C1 segment of cervical spinal cord (tissue), 14 donors: ENCODE measurements at regions not wholly inside any gene's neighbourhood (a gene's known extent, or its start where the extent isn't known, plus 50 kb on each side); places are given as distances from the start of the nearest gene placed in this dataset.

ENCODE experiments used
- DNase-seq, 14 donors: peaks; one replicate each; lab custom pipeline; 2025; lab: John Stamatoyannopoulos, UW

DNA sequence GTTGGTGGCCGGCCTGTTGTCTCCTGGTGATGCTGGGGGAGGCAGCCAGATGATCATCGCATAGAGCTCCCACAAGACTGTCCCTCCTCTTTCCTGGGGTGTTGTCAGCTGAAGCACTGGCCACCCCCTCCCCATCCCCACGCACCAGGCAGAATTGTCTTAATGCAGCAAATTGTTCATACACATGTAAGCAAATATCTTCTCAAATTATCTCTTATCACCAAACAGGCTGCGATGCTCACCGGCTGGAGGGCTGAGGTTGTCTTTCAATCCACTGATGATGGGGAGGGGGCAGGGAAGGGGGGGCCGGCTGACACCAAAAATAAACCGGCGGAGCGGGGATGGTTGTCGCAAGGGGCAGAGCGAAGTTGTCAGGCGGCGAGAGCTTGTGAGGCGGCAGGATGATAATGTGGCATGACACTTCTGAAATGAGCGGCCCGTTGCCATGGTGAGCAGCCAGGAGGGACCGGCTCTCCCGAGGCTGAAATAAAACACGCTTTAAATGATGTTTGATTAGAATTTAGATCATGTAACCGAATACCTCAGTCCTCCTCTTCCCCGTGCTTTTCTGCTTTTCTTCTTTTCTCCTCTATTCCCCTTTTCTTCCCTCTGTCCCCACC lies 59.8 kb downstream of the MRM1 start:
- DNase-seq = peak in 1 of 14 donors; percentile 56

DNA sequence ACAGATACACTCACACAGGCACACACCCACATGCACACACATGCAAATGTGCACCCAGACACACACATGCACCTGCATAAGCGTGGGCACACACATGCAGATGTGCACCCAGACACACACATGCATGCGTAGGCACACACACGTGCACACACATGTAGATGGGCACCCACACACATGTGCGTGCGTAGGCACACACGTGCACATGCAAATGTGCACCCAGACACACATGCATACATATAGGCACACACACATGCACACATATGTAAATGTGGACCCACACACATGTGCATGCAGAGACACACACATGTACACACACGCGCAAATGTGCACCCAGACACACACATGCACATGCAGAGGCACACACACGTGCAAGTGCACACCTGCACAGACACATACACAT lies 60.3 kb downstream of the MRM1 start:
- DNase-seq = no peak

DNA sequence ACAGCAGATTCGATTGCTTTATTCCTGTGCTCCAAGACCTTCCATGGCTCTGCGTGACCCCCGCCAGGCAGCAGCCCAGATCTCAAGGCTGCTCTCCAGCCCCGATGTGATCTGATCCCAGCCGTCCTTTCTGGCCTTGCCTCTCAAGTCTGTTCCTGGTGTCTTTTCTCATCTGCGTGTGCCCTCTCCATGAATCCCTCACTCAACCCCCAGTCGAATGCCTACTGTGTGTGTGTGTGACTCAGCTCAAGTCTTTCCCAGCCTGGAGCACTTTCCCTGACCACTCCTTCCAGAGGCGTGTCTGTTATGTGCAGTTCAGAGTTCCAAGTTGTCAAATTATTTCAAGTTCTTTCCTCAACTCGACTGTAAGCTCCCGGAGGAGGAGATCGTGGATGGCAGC lies 64.0 kb downstream of the MRM1 start:
- DNase-seq = no peak

DNA sequence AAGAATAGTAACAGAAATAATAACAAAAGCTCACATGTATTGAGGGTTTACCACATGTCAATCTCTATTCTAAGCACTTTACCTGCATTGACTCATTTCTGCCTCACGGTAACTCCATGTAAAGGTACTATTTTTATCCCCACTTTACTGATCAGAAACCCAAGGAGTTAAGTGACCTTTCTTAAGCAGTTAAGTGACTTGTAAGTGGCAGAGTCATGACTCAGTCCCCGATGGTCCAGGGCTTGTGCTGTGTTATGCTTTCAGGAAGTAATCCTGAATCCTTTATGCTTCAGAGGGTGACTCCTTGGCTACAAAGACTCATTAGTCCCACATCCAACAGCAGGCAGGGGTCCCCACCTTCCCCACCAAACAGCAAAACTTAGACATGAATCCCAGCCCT lies 66.5 kb downstream of the MRM1 start:
- DNase-seq = no peak

DNA sequence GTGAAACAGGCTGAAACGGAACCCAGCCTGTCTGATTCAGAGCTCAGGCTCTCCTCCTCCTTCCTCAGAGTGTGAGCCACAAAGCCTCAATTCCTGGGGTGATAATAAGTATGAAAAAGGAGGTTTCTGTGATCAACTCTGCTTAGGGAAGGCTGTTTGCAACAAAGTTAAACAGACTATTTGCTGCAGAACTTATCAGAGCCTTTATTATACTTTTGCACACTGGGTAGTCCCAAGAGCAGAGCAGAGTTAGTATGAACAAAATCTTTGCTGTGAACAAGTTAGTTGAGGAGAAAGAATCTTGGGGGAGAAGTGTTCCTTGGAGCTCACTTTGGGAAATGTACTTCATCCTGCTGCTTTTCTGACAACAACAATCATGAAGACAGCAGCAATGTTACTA lies 67.4 kb downstream of the MRM1 start:
- no peak for DNase-seq

DNA sequence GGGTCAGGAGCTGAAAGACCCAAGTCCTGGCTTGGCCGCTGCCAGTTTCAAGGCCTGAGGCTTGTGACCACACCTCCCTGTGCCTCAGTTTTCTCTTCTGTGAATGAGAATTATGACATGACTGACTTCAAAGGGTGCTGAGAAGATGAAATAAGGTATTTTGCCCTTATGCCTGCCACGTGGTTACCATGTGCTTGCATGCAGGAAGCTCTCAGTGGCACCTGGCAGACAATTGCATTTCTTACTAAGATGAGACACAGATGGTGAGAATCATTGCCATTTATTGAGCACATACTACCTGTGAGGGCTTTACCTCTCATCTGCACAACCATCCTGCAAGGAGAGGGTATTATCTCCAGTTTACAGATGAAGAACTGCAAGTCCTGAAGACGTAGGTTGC lies 69.8 kb downstream of the MRM1 start:
- no peak for DNase-seq

DNA sequence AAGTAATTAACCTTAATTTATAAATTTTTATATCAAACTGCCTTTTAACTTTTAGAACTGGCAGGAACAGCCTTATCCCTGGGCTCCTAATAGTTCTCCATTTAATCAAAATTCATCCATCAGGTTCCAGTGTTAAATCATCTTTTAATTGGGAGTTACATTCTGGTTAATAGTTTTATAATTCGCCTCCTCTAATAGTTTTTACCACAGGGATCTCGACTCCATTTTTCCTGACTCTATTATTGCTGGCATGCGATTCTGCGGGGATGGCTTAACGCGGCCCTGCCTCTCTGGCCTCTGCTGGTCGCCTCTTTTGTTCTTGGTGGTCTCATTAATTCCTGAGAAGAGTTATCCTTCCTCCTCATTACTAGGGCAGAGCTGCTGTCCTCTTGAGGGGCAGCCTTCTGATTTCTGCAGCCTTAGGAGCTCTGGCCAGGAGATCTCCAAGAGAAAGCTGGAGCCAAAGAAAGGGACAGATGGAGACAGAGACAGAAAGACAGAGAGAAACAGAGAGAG lies 71.1 kb downstream of the MRM1 start:
- DNase-seq = no peak

DNA sequence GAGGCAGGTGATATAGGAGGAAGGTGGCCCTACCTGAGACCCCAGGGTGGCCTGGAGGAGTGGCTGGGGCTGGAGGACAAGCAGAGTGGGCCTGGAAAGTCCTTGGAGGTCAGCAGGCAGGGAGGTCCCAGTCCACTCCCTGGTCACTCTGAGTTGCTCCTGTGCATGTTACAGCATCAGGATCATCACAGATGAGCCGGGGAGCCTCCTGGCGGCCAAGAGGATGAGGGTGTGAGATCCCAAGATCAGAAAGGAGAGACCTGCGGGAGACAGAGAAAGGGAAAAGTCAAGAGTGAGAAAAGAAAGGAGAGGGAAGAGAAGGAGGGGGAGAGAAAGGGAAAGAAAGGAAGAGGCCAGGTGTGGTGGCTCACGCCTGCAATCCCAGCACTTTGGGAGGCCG lies 71.7 kb downstream of the MRM1 start:
- no peak for DNase-seq

DNA sequence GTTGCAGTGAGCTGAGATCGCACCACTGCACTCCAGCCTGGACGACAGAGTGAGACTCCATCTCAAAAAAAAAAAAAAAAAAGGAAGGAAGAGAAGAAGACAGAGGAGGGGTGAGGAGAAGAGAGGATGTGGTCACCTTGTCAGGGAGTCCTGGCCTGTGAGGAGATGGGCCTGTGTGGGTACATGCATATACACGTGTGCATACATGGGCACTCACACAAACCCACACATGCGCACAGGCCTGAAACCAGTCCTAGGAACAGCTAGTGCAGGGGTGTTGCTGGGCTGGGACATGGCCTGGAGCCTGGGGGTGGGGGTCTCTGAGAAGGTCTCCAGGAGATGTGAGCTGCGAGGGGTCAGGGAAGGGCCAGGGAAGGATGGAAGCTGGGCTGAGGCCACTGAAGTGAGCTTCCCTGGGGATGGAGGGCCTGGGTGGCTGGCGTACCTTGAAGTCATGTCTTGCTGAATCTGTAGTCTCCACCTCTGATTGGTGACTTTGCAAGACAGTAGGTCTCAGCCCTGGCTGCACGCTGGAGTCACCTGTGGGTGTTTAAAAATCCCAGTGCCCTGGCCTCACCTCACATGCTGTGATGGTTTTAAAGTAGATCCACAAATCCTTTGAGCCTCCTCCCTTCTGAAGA lies 72.4 kb downstream of the MRM1 start:
- no peak for DNase-seq

DNA sequence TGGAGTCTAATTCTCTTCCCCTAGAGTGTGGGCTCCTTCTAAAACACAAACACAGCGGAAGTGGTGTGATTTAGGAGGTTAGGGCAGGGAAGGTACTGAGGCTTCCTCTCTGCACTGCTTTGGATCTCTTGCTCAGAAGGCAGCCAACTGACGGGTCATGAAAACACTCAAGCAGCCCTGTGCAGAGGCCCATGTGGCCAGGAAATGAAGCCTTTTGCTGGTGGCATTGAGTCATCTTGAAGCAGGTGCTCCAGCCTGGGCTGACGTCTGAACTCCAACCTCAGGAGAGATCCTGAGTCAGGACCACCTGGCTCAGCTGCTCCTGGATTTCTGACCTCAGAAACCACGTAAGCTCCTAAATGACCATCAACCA lies 72.9 kb downstream of the MRM1 start:
- no peak for DNase-seq

DNA sequence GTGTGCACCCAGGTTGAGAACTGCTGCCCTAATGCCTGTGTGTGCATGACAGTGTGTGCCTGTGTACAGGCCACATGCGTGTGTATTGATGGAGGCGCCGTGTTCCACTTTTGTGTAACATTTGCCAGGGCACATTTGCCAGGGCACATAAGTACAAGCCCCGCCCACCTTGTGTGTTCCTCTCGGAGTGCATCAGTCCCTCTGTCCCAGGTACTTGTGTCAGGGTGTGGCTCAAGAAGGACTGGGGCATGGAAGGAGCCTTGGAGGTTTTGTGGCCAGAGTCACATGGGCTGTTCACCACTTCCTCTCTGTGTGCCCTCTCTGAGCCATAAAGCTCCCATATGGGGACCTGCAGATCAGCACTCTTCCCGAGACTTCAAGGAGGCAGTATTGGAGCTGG lies 73.9 kb downstream of the MRM1 start:
- DNase-seq = no peak

DNA sequence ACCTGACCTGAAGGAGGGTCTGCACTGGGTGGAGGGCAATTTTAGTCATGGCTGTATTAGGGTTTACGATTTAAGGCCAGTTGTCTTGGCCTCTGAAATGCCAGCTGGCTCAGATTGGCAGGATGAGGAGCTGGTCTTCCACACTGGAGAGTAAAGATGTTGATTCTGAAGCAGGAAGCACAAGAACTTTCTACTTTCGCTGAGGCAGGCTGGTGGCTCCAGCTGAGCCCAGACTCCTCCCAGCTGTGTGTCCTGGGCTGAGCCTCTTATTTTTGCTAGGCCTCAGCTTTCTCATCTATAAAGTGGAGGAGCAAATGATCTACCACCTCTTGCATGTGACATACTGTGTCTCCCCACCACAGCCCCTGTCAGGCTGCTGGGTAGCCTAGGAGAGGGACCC lies 74.4 kb downstream of the MRM1 start:
- DNase-seq = no peak

DNA sequence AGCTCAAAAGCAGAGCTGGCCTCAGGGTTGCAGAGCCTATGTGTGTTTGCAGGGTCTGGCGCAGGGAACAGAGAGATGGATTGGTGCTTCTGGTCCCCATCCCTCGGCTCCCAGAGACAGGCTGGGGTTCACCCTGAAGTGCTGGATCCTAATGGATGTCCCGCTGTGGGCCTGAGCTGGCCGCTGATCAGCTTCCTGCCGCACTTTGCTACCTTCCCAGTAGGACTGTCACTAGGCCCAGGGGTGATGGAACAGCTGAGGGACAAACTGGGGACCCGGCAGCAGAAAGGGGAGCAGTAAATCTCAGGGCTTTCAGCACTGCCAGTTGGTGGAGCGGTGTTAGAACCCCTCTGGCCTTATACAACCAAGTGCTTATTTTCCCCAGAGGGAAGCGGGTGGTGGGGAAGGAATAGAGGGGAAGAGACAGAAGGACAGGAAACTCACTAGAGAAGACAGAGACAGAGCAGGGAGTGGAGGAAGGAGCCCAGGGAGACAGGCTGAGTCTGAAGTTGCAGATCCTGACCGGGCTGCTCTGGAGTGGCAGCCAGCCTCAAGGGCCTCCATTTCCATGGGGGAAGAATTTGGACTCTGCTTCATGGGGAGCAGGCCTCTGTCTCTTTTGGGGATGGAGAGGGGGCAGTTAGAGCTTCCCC lies 78.6 kb downstream of the MRM1 start:
- no peak for DNase-seq

DNA sequence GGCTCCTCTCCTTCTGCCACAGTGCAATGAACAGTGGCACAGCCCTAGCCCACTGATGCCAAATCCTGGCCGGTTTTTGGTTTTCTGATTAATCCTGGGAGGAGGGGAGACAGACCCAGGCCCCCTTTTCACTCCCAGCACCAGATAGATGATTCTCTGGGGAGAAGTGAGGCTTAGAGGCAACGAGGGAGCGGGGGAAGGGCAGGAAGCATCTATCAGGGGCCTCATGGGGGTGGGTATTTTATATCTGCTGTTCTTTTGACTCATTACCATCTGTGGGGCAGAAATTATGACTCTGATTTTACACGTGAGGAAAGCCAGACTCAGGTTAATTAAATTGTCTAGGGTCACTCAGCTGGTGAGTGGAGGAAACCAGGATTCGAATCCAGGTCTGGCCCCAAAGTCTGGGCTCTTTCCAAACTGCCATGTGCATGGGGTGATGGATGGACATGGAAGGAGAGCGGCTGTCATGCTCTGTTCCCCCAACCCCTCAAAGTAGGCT lies 79.4 kb downstream of the MRM1 start:
- no peak for DNase-seq

DNA sequence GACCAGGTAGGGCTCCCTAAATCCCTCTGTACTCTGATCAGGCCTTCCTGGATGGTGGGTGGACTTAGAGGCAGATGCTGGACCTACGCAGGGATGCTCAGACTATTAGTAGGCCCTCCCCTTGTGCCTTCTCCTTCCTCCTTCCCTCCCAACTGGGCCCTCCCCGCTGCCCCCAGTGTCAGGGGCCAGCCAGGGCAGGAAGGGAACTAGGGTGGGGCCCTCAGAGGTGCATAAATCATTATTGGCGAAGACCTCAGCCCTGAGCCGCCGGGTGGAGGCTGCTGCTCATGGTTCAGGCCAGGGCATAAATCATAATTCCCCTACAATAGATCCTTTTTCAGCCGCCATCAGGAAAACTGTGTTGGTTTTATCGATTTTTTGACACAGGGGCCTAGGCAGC lies 81.4 kb downstream of the MRM1 start:
- no peak for DNase-seq

DNA sequence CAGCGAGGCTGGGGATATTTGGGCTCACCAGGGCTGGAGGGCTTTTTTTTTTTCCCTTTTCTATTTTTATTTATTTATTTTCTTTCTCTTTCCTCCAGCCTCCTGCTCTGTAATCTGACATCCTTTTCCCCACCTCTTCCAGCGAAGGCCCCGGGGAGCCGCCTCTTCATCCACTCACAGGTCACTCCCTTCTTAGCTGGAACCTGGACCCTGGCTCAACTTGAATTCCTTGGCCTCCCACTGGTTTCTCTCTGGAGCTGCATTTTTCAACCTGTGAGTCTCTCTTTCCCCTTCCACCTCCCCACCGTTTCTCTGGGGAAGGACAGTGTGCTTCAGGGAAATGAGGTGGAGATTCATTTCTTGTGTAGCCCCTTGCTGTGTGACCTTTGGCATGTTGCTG lies 82.0 kb downstream of the MRM1 start:
- DNase-seq = no peak

DNA sequence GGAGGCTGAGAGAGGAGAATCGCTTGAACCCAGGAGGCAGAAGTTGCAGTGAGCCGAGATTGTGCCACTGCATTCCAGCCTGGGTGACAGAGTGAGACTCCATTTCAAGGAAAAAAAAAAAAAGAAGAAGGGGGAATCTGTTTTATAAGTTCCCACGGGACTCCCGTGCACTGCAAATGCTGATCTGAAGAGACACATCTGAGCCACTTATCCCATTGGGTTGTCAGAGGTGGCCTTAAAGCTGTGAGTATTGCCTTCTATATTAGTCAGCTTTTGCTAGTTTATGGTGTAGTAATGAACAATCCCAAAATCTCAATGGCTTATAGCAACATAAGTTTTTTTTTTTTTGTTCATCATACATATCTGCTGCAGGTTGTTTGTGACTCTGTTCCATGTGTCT lies 82.8 kb downstream of the MRM1 start:
- DNase-seq = no peak

DNA sequence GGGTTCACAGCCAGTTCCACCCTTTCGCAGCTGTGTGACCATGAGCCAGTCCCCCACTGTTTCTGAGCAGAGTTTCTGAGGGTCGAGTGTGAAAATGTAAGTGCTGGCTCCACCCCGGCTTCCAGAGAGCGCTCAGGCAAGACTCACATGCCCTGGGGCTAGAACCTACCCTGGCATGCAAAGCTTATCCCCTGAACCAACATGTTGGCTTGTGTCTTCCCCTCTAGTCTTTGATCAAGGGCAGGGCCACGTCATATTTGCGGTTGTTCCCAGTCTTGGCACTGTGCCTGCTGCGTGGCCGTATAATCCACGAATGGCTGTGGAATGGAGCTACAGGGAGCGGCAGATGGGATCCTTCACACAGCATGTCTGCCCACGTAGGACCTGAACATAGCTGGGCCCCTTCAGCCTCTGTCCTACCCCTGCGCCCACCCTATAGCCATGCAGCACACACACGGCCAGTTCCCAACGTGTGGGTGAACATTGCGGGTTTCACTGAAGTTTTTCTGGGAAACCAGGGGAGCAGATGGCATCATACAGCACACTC lies 84.8 kb downstream of the MRM1 start:
- DNase-seq = no peak

DNA sequence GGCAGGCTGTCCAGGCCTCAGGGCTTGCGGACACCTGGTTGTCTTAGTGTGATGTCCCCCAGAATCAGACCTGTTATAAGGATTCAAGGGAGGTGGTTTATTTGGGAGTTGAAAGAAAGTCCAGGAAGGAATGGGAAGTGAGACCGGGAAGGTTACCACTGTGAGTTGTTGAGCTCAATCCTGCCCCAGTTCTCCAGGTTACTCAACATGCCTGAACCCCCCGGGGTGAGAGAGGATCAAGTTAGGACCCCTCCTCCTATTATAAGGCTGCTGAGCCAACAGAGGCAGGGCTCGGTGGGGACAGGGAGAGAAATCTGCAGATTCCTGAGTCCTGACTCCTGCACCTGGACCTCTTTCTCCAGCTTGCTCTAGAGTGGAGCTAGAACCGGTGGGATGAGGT lies 86.4 kb downstream of the MRM1 start:
- no peak for DNase-seq

DNA sequence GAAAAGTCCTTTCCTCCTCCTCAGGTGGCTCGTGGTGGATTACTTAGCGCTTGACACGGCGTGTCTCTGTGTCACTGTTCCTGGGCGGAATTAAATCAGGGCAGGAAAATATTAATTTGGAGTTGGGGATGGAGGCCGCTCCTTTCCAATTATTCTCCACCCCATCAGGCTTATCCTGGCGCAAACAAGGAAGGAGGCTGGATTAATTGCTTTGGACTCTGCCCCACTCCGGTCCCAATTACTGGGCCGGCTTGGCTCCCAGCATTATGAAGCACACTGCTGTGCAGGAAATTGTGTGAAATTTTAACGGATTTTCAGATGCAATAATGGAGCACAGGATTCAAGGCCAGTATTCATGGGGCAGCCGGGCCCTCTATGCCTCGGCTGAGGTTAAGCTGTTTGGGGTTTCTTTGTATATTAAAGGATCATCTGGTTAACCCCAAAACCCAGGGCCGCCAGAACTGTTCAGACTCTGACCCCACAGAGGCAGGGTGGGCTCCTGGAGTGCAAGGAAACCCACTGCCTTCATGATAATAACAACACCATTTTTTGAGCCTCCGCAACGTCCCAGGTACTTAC lies 87.8 kb downstream of the MRM1 start:
- DNase-seq = peak in 1 of 14 donors; percentile 72

DNA sequence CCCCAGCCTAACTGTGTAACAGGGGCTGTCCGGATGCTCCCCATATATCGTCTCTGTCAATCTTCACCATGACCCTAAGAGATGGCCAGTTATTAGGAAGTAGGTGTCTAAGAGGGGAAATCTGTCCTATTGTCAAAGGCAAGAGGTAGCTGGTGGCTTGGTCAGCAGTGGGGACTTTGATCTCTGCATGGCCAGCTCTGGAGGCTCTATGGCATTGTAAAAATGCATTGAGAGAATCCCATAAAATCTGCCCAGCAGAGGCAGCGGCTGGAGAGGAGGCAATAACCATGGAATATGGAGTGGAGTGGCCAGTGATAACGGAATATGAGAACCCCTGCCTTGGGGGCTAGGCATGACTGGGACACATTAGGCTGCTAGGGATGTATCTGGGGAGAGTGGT lies 88.8 kb downstream of the MRM1 start:
- no peak for DNase-seq

DNA sequence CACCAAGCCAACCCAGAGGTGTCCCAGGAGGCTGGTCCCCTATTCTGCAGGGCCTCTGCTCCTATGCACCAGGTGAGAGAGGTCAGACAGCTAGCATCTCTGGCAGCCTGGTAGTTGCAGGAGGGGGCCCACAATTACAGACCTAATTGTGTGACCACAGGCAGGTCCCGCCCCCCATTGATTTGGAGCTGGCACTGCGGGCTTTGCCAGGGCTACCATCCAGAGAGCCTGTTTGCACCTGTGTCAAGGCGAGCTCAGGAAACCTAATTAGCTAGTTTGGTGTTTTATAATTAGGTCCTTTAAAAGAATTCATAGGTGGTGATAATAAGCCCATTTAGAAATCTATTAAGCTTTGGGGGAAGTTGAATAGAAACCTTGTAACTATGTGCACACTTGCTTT lies 90.2 kb downstream of the MRM1 start:
- peak in 1 of 14 donors; percentile 19 for DNase-seq
